Left lung (tissue), 4 donors: ENCODE measurements at regions not wholly inside any gene's neighbourhood (a gene's known extent, or its start where the extent isn't known, plus 50 kb on each side); places are given as distances from the start of the nearest gene placed in this dataset.

Experiments used
- ATAC-seq: fragments of 200-7000 bp; cut with Tn5 transposase; one replicate; pipeline ENCODE4 v1.9.1; 2020; ENCODE audit warnings: moderate library complexity
- DNase-seq, 4 donors: peaks; one replicate each; pipeline ENCODE4 v3.0.0-alpha.2; 2013 to 2020
- H3K27ac ChIP-seq, 2 donors: fragments of 200-600 bp; sonication (generic) in 1 of 2; one replicate each; pipeline versions ENCODE4 v1.5.0 to v1.8.0; 2020 to 2021
- H3K27me3 ChIP-seq, 2 donors: fragments of 200-600 bp; sonication (generic) in 1 of 2; one replicate each; pipeline versions ENCODE4 v1.5.0 to v1.8.0; 2020 to 2021
- H3K36me3 ChIP-seq, 2 donors: fragments of 200-600 bp; sonication (generic) in 1 of 2; one replicate each; pipeline versions ENCODE4 v1.5.0 to v1.8.0; 2020 to 2021
- H3K4me1 ChIP-seq, 2 donors: fragments of 200-600 bp; one replicate each; pipeline ENCODE4 v1.8.0; 2021
- H3K4me3 ChIP-seq, 2 donors: fragments of 200-600 bp; sonication (generic) in 1 of 2; one replicate each; pipeline versions ENCODE4 v1.5.0 to v1.8.0; 2020 to 2021; ENCODE audit warnings: mild to moderate bottlenecking in 1 of 2
- H3K9me3 ChIP-seq, 2 donors: fragments of 200-600 bp; sonication (generic) in 1 of 2; one replicate each; pipeline versions ENCODE4 v1.5.0 to v1.8.0; 2020 to 2021
- CTCF ChIP-seq, 2 donors: fragments of 200-600 bp; sonication (generic) in 1 of 2; IDR thresholded peaks; one replicate each; pipeline versions ENCODE4 v1.5.0 to v1.8.0; 2021; ENCODE audit warnings: antibody characterized with exemption in 2 of 2
- intact Hi-C, 2 donors: fragments of 100-400 bp; cut with DNase I; formaldehyde crosslinking; loops; one replicate each; pipeline versions ENCODE4 v1.11.2 to v1.14.2; 2022
- donor health status: DM: no; HTN: yes; CAD: no.
- donor health status: DM: no; HTN: no; CAD: no.

DNA sequence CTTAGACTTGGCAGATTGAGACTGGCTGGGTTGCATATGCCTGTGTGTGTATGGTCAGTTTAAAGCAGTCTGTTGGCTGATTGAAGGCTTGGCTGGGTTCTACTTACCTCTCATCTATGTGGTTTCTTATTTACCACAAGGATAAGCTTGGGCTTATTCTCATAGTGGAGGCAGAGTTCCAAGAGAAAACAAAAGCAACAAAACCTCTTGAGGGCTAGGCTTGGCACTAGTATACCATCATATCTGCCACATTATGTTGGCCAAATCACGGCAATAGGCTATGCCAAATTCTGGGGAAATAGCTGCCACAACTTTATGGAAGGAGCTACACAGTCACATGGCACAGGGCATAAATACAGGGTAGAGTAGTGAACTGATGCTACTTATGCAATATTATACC, 714.1 kb downstream of the CBLN4 start:
- TF ChIP-seq CTCF (IDR thresholded peaks at IDR 0.05), result no peak
- Histone ChIP-seq H3K27ac (no peak overlapping the region), H3K4me1 (no peaks in the 10 kb centered on the region), H3K36me3 (no peaks in the 10 kb centered on the region), H3K9me3 (no peaks in the 10 kb centered on the region), H3K27me3 (no peaks in the 10 kb centered on the region), H3K4me3 (no peak overlapping the region)
- DNase-seq (no peak), ATAC-seq (no peak)
- intact Hi-C loops, result no loop called here

- no peaks in the 10 kb centered on the region for H3K36me3 ChIP-seq
- no peak overlapping the region for H3K4me3 ChIP-seq
- H3K27ac ChIP-seq, result no peak overlapping the region
- DNase-seq, result peak in 2 of 4 donors; percentile 25 to 37
- no peaks in the 10 kb centered on the region for H3K27me3 ChIP-seq
- no peak for ATAC-seq
- no peaks in the 10 kb centered on the region for H3K4me1 ChIP-seq
- no peak for TF ChIP-seq CTCF (IDR thresholded peaks at IDR 0.05)
- intact Hi-C loops, result no loop called here
- no peaks in the 10 kb centered on the region for H3K9me3 ChIP-seq
These were observed 721.4 kb downstream of the CBLN4 start for GRCh38 chr20:55283889-55284288.

GRCh38 chr20:55273149-55273548, 732.2 kb downstream of the CBLN4 start:
- no peak overlapping the region for H3K27ac ChIP-seq
- no peak for ATAC-seq

GRCh38 chr20:55271371-55271770, 733.9 kb downstream of the CBLN4 start:
- Histone ChIP-seq H3K27me3 (no peaks in the 10 kb centered on the region), H3K4me3 (no peak overlapping the region), H3K9me3 (peaks cover 0 to 3% of the 10 kb centered on the region in 2 donors), H3K4me1 (no peaks in the 10 kb centered on the region), H3K27ac (no peak overlapping the region), H3K36me3 (no peaks in the 10 kb centered on the region)
- DNase-seq (no peak), ATAC-seq (no peak)
- intact Hi-C loops, result no loop called here
- TF ChIP-seq CTCF (IDR thresholded peaks at IDR 0.05), result no peak

More at GRCh38 chr20:55273149-55273548, 732.2 kb downstream of the CBLN4 start:
- no peaks in the 10 kb centered on the region for H3K27me3 ChIP-seq
- no peak overlapping the region for H3K4me3 ChIP-seq
- H3K4me1 ChIP-seq, result no peaks in the 10 kb centered on the region
- H3K9me3 ChIP-seq, result peaks cover 0 to 3% of the 10 kb centered on the region in 2 donors
- no peak for TF ChIP-seq CTCF (IDR thresholded peaks at IDR 0.05)
- no peaks in the 10 kb centered on the region for H3K36me3 ChIP-seq
- intact Hi-C loops, result no loop called here
- no peak for DNase-seq

DNA sequence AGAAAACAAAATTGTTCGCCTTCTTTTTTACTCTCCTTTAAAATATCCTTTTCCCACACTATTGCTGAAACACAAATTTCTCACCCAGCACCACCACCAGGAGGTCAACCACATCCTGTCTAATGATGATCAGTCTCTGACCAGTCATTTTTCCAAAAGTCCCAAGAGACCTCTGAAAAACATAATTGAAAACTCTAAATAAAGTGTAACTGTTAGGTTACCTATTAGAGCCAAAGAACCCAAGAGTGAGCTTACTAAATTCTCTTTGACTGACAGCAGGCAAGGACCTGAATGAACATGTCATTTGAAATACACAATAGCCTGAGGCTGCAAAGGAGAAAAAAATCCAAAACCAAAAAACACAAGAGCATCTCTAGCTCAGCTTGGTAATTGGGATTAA, 735.4 kb downstream of the CBLN4 start:
- no peak for ATAC-seq
- intact Hi-C loops, result no loop called here
- no peak for DNase-seq

More for the DNA sequence above, 735.4 kb downstream of the CBLN4 start:
- no peak for TF ChIP-seq CTCF (IDR thresholded peaks at IDR 0.05)
- H3K9me3 ChIP-seq, result no peaks in the 10 kb centered on the region
- no peaks in the 10 kb centered on the region for H3K4me1 ChIP-seq
- no peaks in the 10 kb centered on the region for H3K36me3 ChIP-seq
- H3K27ac ChIP-seq, result no peak overlapping the region
- H3K4me3 ChIP-seq, result no peak overlapping the region
- H3K27me3 ChIP-seq, result no peaks in the 10 kb centered on the region
